GM21515 (cell line): ENCODE measurements at regions not wholly inside any gene's neighbourhood (a gene's known extent, or its start where the extent isn't known, plus 50 kb on each side); places are given as distances from the start of the nearest gene placed in this dataset.

ENCODE experiments used
- ATAC-seq: cut with Tn5 transposase; IDR thresholded peaks from one replicate; pipeline ENCODE4 v1.9.1; 2021; ENCODE audit not compliant: unreplicated experiment

DNA sequence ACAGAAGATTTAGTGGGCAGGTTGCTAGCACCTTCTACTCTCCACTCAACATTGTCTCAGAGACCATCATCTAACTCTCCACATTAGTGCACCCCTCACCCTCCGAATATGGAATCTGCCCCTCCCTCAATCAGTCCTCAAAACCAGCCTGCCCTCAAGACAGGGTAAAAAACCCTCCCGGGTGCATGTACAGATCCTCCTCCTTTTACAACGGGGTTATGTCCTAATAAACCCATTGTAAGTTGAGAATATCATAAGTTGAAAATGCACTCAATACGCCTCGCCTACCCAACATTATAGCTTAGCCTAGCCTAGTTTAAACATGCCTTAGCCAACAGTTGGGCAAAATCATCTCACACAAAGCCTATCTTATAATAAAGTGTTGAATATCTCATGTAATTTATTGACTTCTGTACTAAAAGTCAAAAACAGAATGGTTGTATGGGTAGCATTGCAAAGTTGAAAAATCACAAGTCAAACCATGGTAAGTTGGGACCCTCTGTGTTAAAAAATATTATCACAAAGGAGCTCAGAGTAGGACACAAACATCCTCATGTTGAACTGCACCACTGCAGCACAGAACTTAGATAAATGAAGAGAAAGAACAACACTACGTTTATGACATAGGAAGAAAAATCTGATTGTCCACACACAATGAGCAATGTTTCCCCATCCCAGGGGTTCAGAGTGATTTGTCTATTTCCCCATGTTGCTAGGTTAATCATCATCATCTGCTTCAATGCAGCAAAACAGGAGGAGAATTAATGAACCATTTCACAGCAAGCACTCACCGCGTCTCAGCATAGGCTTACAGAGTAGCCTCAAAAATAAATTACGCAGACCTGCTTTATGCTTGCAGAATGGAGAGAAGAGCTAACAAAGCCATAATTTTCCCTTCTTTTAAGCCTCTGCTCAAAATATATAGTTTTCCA is 184.1 kb upstream of the ARL4C start:
- ATAC-seq = no peak

DNA sequence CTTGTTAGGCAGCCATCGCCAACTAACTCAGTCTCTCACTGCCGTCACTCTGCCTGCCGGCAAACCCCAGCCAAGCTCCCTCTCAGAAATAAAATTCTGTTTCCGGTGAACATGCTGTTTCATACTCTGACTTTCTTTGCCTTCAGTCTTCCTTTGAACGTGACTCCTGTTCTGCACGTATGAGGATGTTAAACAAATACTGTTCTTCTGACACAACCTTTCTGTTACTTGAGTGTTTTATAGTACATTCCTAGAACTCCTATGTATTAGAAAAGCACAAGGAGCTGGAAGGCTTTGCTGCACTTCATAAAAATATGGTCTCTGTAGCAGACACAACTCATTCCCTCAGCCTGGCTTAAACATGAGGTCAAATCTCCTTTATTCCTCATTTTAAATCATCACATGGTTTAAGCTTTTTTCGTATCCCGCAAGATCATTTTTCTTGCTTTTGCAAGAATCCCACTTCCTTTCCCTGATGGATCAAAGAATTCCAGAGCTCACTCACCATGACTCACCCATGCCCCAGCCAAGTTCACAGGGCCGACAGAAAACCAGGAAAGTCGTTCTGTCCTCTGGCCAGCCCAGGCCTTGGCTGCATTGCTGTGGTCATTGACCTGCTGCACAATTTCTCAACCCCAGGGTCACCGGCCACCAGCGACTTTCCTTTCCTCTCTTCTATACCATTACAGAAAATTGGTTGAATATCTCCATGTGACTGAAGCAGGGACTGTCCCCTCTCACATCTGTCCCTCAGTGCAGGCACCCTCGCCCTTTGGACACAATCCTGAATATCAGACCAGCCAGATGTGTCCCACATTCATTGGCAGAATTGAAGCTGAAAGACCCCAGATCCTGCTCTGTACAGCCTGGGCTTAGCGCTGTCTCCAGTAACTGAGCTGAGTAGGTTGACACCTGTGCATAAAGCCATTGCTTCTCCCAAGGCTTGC is 183.1 kb upstream of the ARL4C start:
- ATAC-seq = no peak

DNA sequence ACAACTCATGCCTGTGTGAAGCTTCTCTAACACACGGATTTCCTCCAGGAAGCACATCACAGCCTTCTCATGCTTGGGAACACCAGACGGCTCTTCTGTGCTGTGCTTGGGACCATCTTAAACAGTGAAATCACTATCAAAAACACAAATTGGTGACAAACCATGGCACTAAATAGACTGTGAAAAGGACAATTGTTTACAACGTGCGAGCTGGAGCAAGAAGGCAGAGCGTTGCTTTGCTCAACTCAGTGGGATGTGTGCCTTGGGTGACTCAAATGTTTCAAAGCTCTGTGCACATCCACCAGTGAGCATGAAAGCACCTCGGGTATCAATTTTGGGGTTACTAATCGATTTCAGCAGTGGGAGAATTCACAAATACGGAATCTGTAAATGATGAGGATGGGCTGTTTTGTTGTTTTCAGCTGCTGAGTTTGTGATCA is 182.4 kb upstream of the ARL4C start:
- no peak for ATAC-seq

DNA sequence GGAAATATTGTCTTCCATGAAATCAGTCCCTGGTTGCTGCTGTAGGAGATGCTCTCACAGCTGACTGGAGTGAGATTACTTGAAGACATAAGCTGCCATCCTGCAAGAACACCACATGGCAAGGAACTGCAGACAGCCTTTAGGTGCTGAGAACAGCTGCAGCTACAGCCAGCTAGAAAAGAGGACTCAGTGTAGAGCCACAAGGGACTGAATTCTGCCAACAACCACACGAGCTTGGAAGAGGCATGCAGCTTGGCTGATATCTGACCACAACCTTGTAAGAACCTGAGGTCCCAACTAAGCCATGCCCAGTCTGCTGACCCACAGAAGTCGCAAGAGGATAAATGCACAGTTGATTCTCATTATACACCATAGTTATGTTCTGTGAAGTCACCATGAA is 181.8 kb upstream of the ARL4C start:
- no peak for ATAC-seq

DNA sequence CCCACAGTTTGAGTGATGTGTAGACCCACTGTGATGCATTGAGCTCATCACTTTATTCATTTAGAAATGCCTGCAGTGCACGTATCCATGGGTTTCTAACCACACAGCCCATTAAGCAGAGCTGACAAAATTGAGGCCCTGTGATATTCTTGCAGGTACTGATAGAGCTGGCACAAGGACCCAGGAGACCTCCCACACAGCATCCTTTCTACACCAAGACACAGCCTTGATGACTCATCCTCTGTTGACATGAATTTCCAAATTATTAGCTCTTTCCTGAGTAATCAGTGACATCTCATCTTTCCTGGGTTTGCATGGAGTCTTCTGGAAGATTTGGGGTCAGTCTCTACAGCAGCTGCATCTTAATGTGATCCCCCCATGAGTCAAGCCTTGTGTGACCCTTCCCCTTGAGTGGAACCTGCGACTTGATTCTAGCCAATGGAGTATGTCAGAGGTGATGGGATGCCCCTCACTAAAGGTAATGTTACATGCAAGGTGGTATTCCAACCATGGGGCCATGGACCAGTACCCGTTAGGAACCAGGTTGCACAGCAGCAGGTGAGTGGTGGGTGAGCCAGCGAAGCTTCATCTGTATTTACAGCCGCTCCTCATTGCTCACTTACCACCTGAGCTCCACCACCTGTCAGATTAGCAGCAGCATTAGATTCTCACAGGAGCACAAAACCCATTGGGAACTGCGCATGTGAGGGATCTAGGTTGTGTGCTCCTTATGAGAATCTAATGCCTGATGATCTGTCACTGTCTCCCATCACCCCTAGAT is 181.1 kb upstream of the ARL4C start:
- no peak for ATAC-seq

DNA sequence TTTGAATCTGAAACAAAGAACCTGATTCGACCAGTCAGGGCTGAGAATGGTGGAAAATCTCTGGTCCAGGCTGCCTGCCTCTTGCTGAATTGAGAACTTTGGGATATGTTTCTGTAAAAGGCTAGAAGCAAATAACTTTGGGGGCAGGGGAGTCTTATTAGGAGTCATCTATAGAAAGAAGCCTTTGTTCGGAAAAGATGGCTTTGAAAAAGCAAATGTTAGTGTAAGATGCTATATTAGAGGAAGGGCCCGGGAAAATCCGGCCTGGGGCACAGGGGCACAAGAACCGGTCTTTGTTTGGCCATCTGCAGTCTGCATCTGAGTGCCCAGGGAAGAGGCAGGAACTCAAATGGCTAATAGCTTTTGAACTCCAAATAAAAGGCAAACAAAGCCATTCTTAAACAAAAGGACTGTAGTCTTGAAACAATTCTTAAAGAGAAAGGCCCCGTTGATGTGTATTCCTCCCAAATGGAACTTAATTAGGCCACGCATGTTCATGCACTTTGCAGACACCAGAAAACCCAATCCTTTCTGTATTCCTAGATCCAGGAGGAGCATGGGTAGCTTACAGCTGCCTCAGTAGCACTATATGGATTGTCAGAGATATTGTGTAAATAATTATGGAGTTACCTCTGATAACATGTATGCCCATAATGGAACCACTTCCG is 180.0 kb upstream of the ARL4C start:
- no peak for ATAC-seq

DNA sequence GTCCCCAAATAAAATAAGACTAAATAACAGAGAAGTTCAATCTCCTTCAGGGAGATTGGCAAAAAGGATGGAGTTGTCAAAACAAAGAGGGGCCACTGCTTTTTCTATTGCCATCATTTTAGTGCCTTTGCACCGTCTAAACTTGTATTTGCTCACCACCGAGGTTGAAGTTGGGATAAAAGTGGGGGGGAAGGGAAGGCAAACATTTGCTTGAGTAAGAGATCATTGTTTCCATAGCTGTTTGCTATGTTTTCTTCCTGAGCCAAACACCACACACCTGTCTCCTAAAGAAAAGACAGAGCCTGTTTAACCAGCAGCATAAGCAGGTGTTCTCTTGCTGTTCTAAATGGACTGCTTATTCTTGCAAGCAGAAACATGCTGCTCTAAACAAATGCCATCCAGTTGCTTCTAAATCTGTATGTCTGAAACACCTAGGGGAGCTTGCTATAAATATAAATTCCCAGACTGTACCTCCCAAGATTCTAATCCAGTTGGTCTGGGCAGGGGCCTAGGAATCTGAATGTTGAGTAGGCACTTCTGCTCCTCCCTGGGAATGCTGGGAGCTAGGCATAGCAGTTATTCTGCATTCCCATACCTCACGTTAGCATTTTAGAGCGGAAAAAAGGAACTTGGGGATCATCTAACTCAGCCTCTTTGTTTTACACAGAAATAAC is 179.4 kb upstream of the ARL4C start:
- no peak for ATAC-seq

DNA sequence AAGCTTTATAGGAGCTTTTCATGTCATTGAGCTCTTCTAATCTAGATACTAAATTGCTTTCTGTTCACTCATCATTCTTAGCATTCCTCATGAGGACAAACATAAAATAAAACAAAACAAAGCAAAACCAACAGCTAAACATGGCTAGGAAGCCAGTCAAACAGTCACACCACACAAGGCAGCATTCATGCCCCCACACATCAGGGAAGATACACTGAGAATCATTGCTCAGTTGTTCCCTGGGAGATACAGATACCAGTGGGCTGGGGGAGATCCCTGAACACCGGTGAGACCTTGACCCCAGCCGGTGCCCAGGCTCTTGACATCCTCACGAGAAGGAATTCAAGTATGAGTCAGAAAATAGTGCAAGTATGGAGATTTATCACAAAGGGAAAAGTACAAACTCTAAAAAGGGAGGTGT is 177.9 kb upstream of the ARL4C start:
- no peak for ATAC-seq

DNA sequence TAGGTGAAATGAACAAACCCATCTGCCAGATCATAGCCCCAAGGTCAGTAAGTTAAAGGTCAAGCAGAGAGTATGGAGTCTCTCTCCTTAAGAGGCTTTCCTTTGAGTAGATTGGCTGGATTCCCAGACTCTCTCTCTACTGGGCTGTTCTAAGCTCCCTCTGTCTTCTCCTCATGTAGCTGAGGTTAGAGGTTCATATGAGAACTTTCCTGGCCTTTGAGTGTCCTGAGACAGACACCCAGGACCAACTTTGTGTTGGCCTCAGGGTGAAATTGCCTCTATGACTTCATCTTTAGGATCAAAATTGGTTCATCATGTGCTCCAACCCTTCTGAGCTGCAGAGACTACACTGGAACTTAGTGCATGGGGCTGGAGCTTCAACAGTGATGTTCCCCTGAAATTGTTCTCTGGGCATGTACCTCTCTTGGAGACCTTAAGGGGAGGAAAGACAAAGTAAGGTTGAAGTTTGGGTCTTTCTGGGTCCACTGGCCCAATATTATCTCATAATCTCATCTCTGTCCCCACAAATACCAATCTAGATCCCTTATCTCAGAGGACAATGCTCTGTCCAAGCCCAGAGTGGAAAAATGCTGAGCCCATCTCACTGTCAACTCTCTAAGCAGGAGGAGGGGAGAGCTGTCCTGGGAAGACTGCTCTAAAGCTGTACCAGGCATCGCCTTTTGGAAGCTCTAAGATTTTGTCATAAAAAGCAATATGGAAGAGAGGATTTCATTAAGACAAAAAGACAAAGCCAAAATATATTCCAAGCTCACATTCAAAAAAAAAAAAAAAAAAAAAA is 177.3 kb upstream of the ARL4C start:
- ATAC-seq = no peak

DNA sequence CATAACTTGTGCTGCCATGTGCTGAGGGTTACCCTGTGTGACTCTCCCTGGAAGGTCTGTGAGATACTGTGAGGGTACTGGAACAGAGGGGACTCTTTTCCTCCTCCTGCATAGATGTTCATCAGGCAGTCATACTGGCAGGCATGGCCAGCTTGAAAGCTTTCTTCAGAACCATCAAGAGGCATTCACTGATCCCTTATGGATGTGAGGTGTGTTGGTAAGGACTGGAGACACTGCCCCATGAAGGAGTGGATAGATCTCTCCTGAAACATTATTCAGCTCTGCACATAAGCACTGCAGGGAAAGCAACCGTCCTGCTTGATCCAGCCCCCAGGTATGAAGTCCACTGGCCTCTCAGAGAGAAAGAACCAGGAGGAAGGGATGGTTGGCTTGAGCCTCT is 176.6 kb upstream of the ARL4C start:
- ATAC-seq = no peak

DNA sequence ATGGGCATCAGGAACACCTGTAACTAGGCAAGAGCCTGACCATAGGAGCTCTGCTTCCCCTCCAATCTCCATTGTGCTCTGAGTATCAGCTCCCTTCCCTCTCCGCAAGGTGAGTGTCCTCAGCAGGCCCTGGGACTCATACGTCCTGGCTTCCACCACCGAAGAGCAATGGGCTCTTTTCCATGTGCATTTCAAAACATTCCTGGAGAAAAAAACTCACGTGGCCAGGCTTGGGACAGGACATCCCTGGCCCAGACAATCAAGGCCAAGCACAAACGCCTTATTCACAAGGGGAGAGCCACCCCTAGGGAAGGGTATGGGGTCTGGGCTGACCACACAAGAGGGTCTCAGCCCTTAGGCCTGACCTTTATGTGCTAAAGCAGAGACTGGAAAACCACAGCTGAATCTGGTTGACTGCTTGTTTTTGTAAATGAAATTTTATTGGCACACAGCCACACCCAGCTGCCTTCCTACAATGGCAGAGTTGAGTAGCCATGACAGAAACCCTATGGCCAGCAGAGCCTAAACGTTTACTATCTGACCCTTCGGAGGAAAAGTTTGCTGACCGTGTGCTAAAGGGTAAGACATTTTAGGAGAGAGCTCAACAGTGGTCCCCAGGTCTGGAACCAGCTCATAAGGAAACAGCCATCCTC is 175.7 kb upstream of the ARL4C start:
- no peak for ATAC-seq

DNA sequence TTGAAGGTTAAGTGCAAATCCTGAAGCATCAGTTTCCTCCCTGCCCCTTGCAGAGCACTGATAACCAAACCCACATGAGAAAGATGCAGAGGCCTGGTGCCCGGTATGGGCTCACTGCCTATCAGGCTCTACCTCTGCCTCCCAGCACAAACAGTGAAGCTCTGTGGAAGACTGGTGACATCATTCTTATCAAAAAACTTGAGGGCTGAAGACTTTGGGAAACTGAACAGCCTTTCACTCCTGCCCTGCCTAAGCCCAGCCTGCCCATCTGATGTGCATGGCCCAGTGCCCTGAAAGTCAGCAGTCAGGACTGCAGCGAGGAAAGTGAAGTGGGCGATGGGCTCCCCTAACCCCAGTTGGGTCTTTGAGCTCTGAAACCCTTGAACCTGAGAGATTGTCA is 174.8 kb upstream of the ARL4C start:
- no peak for ATAC-seq

DNA sequence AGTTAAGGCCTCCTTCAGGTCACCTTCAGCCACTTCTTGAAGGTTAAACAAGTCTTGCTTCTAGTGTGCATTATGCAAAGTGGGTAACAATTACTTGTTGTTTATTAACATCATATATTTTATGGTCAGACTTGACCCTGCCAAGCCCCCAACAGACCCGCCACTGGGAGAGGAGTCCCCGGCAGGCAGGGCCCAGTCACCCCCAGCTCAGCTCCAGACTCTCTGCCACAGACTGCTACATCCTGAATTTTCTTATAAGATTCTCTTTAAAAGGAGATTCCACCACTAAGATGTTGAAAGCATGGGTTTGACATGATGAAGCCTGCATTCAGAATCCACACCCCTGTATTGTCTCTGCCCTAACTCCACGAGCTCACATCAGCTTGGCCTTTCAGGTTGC is 174.3 kb upstream of the ARL4C start:
- no peak for ATAC-seq

DNA sequence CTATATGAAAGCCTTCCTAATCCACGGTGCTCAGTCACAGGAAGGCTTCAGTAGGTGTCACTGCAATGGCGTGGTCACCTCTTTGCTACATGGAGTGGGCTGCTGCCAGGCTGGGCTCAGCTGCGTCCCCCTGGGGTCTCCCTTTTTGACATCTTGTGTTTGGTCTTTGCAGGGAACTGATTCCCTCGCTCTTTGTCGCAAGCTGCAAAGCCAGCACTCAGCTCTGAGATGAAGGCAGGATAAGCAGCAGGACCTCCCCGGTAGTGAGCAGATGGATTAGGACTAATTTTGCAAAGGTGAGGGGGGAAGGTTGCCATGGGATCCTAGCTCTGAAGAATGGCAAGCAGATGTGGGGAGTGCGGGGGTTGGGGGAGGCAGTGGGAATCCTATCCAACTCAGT is 173.9 kb upstream of the ARL4C start:
- no peak for ATAC-seq

DNA sequence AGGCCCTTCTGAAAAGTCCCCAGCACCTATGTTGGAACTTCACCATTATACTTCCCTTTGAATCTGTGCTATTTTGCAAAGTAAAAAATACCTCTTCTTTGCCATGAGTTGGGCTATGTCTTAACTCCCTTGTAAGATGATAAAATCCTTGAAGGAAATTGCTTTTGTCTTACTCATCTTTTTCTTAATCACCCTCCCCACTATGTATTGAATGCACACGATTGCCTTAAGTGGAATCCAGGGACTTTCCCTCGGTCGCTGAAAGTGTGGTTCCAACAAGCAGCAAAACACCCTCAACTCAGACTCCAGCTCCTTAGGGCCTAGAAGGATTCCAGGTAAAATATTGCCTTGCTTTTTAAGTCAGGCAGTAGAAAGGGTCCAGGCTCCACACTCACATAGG is 173.2 kb upstream of the ARL4C start:
- no peak for ATAC-seq

DNA sequence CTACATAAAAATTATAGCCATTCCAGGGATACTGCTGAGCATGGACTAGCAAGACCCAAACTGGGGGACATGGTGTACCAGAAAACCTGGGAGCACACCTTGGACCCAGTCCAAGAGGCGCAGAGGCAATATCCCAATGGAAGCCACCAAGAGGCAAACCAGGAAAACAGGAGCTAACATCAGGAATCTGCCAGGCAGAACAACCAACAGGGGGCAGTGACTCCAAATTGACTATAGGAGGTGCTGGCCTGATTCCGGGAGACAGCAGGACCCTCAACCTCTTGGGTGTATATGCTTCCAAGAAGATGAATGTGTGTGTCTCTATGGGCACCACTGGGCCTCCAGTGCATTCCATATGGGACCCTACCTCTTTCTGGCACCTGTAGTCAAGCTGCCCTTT is 172.7 kb upstream of the ARL4C start:
- ATAC-seq = no peak

DNA sequence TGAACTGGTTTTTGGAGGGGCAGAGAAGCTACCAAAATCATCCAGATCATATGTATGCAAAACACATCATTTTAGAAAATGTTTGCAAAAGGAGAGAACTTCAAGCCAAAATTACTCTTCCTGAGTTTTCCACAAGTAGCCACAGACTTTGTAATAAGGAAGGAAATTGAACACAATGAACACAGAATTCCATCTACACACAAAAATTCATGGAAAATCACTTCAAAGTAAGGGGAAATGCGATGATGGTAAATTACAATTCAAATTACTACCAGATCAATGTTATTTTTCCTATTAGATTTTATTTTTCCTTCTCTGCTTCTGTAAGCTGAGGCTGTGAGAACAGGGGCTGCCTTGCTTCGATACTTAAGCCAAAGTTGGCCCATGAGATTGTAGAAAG is 172.1 kb upstream of the ARL4C start:
- ATAC-seq = no peak

DNA sequence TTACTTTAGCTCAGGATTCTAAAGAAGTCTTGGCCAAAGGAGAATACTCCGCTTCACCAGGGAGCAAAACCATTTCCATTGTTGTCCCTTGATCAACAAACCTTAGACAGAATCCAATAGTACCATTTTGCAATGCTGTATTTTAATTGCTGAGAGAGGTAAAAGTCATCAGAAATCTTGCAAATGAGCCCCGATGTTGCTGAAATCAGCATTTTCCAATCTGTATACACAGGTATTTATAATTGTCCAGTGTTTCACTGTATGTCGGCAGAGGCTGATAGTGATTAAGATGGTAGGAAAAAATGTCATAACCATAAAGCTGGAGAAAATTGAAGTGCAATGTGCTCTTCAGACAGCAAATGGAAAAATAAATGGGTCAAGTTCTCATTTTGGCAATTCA is 170.0 kb upstream of the ARL4C start:
- ATAC-seq = no peak

DNA sequence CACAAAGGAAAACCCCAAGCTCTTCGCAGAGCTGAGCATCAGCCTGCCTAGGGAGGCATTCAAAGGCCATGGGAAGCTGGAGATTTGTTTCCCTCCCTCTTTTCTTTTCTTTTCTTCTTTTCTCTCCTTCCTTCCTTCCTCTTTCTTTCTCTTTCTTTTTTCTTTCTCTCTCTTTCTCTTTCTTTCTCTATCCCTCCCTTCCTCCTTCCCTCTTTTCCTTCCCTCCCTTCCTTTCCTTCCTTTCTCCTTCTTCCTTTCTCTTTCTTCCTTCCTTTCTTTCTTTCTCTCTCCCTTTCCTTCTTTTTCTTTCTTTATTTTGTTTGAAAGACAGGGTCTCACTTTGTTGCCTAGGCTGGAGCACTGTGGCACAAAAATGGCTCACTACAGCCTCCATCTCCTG is 168.4 kb upstream of the ARL4C start:
- ATAC-seq = no peak
